ENCODE measurements at regions not wholly inside any gene's neighbourhood (a gene's known extent, or its start where the extent isn't known, plus 50 kb on each side); places are given as distances from the start of the nearest gene placed in this dataset.
"Not testable (repeated sequence)": the region's sequence is repeated elsewhere in the genome, so short reads cannot be mapped to it uniquely, and the experiment has no call there.

- no peaks in the 10 kb centered on the region for H4K20me1 ChIP-seq (ENCODE audit: insufficient read depth, low read length, poor library complexity, severe bottlenecking)
- no peaks in the 10 kb centered on the region for H3F3A ChIP-seq (ENCODE audit: low read depth)
- peaks cover 10% of the 10 kb centered on the region; the same call in 1 of the 2 replicates for H3K9me3 ChIP-seq (ENCODE audit: insufficient read depth, low read depth, low read length)
- no peak overlapping the region for H3K4me2 ChIP-seq (ENCODE audit: low read depth, low read length, poor library complexity, severe bottlenecking)
- no peak overlapping the region for H3K9ac ChIP-seq (ENCODE audit: low read depth, low read length, poor library complexity, severe bottlenecking)
- H3K9me2 ChIP-seq (replicated peaks; ENCODE audit: low read depth, low read length) = no peaks in the 10 kb centered on the region
- TF ChIP-seq EZH2phosphoT487 (IDR thresholded peaks at IDR 0.05; ENCODE audit: borderline replicate concordance) (no peak), CTCF (conservative IDR thresholded peaks at IDR 0.05; ENCODE audit: low read length) (no peak)
- no peaks in the 10 kb centered on the region for H3K27me3 ChIP-seq (ENCODE audit: insufficient read depth, low read length, poor library complexity, severe bottlenecking)
- no peaks in the 10 kb centered on the region for H3K36me3 ChIP-seq (ENCODE audit: insufficient read depth, low read length)
- no peaks in the 10 kb centered on the region for H3K4me1 ChIP-seq (ENCODE audit: insufficient read depth, low read length, poor library complexity, severe bottlenecking)
- H3K4me3 ChIP-seq (ENCODE audit: low read length, poor library complexity, severe bottlenecking) = no peak overlapping the region
- H2AFZ ChIP-seq (ENCODE audit: low read length) = no peak overlapping the region
- H3K79me2 ChIP-seq (ENCODE audit: insufficient read depth, low read length) = no peaks in the 10 kb centered on the region
Observed at GRCh38 chr1:209199822-209200221, 383.7 kb upstream of the CAMK1G start.

- not testable (repeated sequence) for H2AFZ ChIP-seq (ENCODE audit: low read length); H3K27me3 ChIP-seq (ENCODE audit: insufficient read depth, low read length, poor library complexity, severe bottlenecking)
Observed at GRCh38 chr1:209202321-209202720, 381.2 kb upstream of the CAMK1G start.

GRCh38 chr1:209202830-209203532 lies 380.5 kb upstream of the CAMK1G start:
- Histone ChIP-seq H4K20me1 (ENCODE audit: insufficient read depth, low read length, poor library complexity, severe bottlenecking) (no peaks in the 10 kb centered on the region), H3K4me1 (ENCODE audit: insufficient read depth, low read length, poor library complexity, severe bottlenecking) (no peaks in the 10 kb centered on the region), H3K9me2 (replicated peaks; ENCODE audit: low read depth, low read length) (no peaks in the 10 kb centered on the region), H3K9me3 (ENCODE audit: insufficient read depth, low read depth, low read length) (no peaks in the 10 kb centered on the region), H3F3A (ENCODE audit: low read depth) (no peaks in the 10 kb centered on the region), H2AFZ (ENCODE audit: low read length) (no peak overlapping the region), H3K27me3 (ENCODE audit: insufficient read depth, low read length, poor library complexity, severe bottlenecking) (no peaks in the 10 kb centered on the region), H3K4me3 (ENCODE audit: low read length, poor library complexity, severe bottlenecking) (no peak overlapping the region), H3K79me2 (ENCODE audit: insufficient read depth, low read length) (no peaks in the 10 kb centered on the region), H3K9ac (ENCODE audit: low read depth, low read length, poor library complexity, severe bottlenecking) (no peak overlapping the region), H3K4me2 (ENCODE audit: low read depth, low read length, poor library complexity, severe bottlenecking) (no peak overlapping the region), H3K36me3 (ENCODE audit: insufficient read depth, low read length) (no peaks in the 10 kb centered on the region)
- peak; percentile 78 for TF ChIP-seq CTCF (conservative IDR thresholded peaks at IDR 0.05; ENCODE audit: low read length)
- no peak for TF ChIP-seq EZH2phosphoT487 (IDR thresholded peaks at IDR 0.05; ENCODE audit: borderline replicate concordance)

More at GRCh38 chr1:209202321-209202720, 381.2 kb upstream of the CAMK1G start:
- not testable (repeated sequence) for H3K36me3 ChIP-seq (ENCODE audit: insufficient read depth, low read length); H3K4me1 ChIP-seq (ENCODE audit: insufficient read depth, low read length, poor library complexity, severe bottlenecking); H3K9me2 ChIP-seq (replicated peaks; ENCODE audit: low read depth, low read length); H3K79me2 ChIP-seq (ENCODE audit: insufficient read depth, low read length); H3K4me3 ChIP-seq (ENCODE audit: low read length, poor library complexity, severe bottlenecking); H3K4me2 ChIP-seq (ENCODE audit: low read depth, low read length, poor library complexity, severe bottlenecking); H3F3A ChIP-seq (ENCODE audit: low read depth); H3K9me3 ChIP-seq (ENCODE audit: insufficient read depth, low read depth, low read length); H3K9ac ChIP-seq (ENCODE audit: low read depth, low read length, poor library complexity, severe bottlenecking); H4K20me1 ChIP-seq (ENCODE audit: insufficient read depth, low read length, poor library complexity, severe bottlenecking)

- TF ChIP-seq EZH2phosphoT487 (IDR thresholded peaks at IDR 0.05; ENCODE audit: borderline replicate concordance) = no peak
- no peak for TF ChIP-seq CTCF (conservative IDR thresholded peaks at IDR 0.05; ENCODE audit: low read length)
- Histone ChIP-seq H3K9me3 (ENCODE audit: insufficient read depth, low read depth, low read length) (no peaks in the 10 kb centered on the region), H4K20me1 (ENCODE audit: insufficient read depth, low read length, poor library complexity, severe bottlenecking) (no peaks in the 10 kb centered on the region), H3K9ac (ENCODE audit: low read depth, low read length, poor library complexity, severe bottlenecking) (no peak overlapping the region), H3K4me3 (ENCODE audit: low read length, poor library complexity, severe bottlenecking) (no peak overlapping the region), H3K4me1 (ENCODE audit: insufficient read depth, low read length, poor library complexity, severe bottlenecking) (no peaks in the 10 kb centered on the region), H3F3A (ENCODE audit: low read depth) (no peaks in the 10 kb centered on the region), H2AFZ (ENCODE audit: low read length) (no peak overlapping the region), H3K36me3 (ENCODE audit: insufficient read depth, low read length) (no peaks in the 10 kb centered on the region), H3K79me2 (ENCODE audit: insufficient read depth, low read length) (no peaks in the 10 kb centered on the region), H3K9me2 (replicated peaks; ENCODE audit: low read depth, low read length) (no peaks in the 10 kb centered on the region), H3K27me3 (ENCODE audit: insufficient read depth, low read length, poor library complexity, severe bottlenecking) (no peaks in the 10 kb centered on the region), H3K4me2 (ENCODE audit: low read depth, low read length, poor library complexity, severe bottlenecking) (no peak overlapping the region)
Observed at GRCh38 chr1:209203533-209203895, 380.0 kb upstream of the CAMK1G start.

All from Loucy (cell line).